CD4-positive, CD25-positive, alpha-beta regulatory T cell (primary cell): ENCODE measurements at regions not wholly inside any gene's neighbourhood (a gene's known extent, or its start where the extent isn't known, plus 50 kb on each side); places are given as distances from the start of the nearest gene placed in this dataset.

Source experiments
- ATAC-seq, 2 donors: fragments of 150-1000 bp; cut with Tn5 transposase; one replicate each; pipeline ENCODE4 v1.10.0; 2021; ENCODE audit warnings: low read depth in 2 of 2, moderate number of reproducible peaks in 2 of 2, moderate library complexity in 1 of 2
- DNase-seq, 3 donors: peaks; one replicate each; pipeline versions ENCODE4 v3.0.0 to v3.0.0-alpha.2; 2012 to 2022; ENCODE audit warnings: mixed read lengths in 1 of 3
- H3K27ac ChIP-seq: one replicate; pipeline ENCODE4 v1.7.0; 2013; ENCODE audit warnings: mild to moderate bottlenecking, low read length; ENCODE audit not compliant: insufficient read depth, poor library complexity, severe bottlenecking
- H3K27me3 ChIP-seq: one replicate; pipeline ENCODE4 v1.7.0; 2013; ENCODE audit warnings: low read length; ENCODE audit not compliant: control insufficient read depth, insufficient read depth
- H3K36me3 ChIP-seq: one replicate; pipeline ENCODE4 v1.7.0; 2013; ENCODE audit warnings: mild to moderate bottlenecking, low read length, moderate library complexity; ENCODE audit not compliant: control insufficient read depth, insufficient read depth
- H3K4me1 ChIP-seq: 2 replicates; pipeline ENCODE4 v1.7.0; 2013; ENCODE audit warnings: mild to moderate bottlenecking, low read length; ENCODE audit not compliant: insufficient read depth, control insufficient read depth, poor library complexity, severe bottlenecking
- H3K4me3 ChIP-seq: one replicate; pipeline ENCODE4 v1.7.0; 2013; ENCODE audit warnings: low read depth, mild to moderate bottlenecking, low read length, moderate library complexity
- H3K9me3 ChIP-seq, 2 experiments: 1 replicate in 1 of 2; 2 replicates in 1 of 2; pipeline ENCODE4 v1.7.0; 2013; ENCODE audit warnings: low read length in 2 of 2, mild to moderate bottlenecking in 1 of 2, moderate library complexity in 1 of 2; ENCODE audit not compliant: control insufficient read depth in 2 of 2
- H3K27ac Mint-ChIP-seq, 3 donors: one replicate each; pipeline ENCODE4 v1.8.0; 2020 to 2022; ENCODE audit warnings: mild to moderate bottlenecking in 3 of 3, mixed read lengths in 3 of 3, moderate library complexity in 2 of 3
- H3K27me3 Mint-ChIP-seq: one replicate; pipeline ENCODE4 v1.8.0; 2022; ENCODE audit warnings: mild to moderate bottlenecking, mixed read lengths
- H3K36me3 Mint-ChIP-seq: one replicate; pipeline ENCODE4 v1.8.0; 2020; ENCODE audit warnings: mixed read lengths
- H3K4me1 Mint-ChIP-seq, 4 donors: one replicate each; pipeline ENCODE4 v1.8.0; 2020 to 2022; ENCODE audit warnings: mixed read lengths in 4 of 4, mild to moderate bottlenecking in 1 of 4
- H3K4me3 Mint-ChIP-seq, 4 donors: one replicate each; pipeline ENCODE4 v1.8.0; 2020 to 2022; ENCODE audit warnings: mild to moderate bottlenecking in 4 of 4, mixed read lengths in 4 of 4, moderate library complexity in 3 of 4
- H3K9me3 Mint-ChIP-seq, 7 donors: one replicate each; pipeline ENCODE4 v1.8.0; 2020 to 2022; ENCODE audit warnings: mixed read lengths in 7 of 7, mild to moderate bottlenecking in 3 of 7, moderate library complexity in 2 of 7

DNA sequence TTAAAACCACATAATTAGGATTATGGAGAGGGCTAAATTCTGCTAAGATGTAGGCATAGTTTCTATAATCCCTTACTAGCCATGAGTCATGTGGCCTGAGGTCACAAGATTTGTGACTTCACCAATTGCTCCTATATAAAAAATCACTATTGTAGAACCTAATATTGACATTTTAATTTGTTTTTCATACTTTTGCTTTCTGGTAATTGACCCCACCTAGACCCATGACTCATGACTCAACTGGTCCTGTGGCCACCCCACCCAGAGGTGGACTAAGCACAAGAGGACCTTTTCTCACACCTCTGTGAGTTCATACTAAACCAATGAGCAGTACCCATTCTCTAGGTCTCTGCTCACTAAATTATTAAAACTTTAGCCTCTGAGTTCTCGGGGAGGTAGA, 1567.5 kb upstream of the LRRTM1 start:
- Mint-ChIP-seq H3K9me3 (peaks cover 3 to 31% (median 5%) of the 10 kb centered on the region in 7 donors), H3K27me3 (no peaks in the 10 kb centered on the region), H3K4me3 (no peak overlapping the region), H3K4me1 (no peaks in the 10 kb centered on the region), H3K27ac (no peak overlapping the region), H3K36me3 (no peaks in the 10 kb centered on the region)
- no peak overlapping the region for H3K27ac ChIP-seq
- H3K4me3 ChIP-seq: no peak overlapping the region
- H3K27me3 ChIP-seq: no peaks in the 10 kb centered on the region
- H3K9me3 ChIP-seq: peaks cover 3 to 5% of the 10 kb centered on the region in 2 experiments
- DNase-seq: no peak
- ATAC-seq: no peak
- no peaks in the 10 kb centered on the region for H3K4me1 ChIP-seq
- H3K36me3 ChIP-seq: no peaks in the 10 kb centered on the region

DNA sequence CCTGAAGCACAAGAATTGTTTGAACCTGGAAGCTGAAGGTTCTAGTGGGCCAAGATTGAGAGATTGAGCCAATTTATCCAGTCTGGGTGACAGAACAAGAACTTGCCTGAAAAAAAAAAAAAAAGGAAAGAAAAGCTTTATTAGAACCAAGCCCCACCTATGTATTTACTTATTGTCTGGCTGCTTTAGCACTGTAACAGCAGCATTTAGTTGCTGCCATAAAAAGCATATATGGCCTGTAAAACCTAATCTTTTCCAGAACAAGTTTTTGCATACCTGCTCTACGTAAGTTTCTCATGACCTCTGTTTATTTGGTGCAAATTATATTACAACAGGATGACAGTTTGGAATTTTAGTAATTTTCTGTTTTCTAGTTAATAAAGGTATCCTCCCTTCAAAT, 1565.6 kb upstream of the LRRTM1 start:
- no peak for DNase-seq
- no peaks in the 10 kb centered on the region for H3K9me3 ChIP-seq
- H3K4me3 ChIP-seq: no peak overlapping the region
- no peaks in the 10 kb centered on the region for H3K4me1 ChIP-seq
- Mint-ChIP-seq H3K4me1 (no peaks in the 10 kb centered on the region), H3K27ac (no peak overlapping the region), H3K9me3 (peaks cover 3 to 39% (median 5%) of the 10 kb centered on the region in 7 donors), H3K27me3 (no peaks in the 10 kb centered on the region), H3K4me3 (no peak overlapping the region), H3K36me3 (no peaks in the 10 kb centered on the region)
- H3K27me3 ChIP-seq: no peaks in the 10 kb centered on the region
- H3K27ac ChIP-seq: no peak overlapping the region
- ATAC-seq: no peak
- H3K36me3 ChIP-seq: no peaks in the 10 kb centered on the region

DNA sequence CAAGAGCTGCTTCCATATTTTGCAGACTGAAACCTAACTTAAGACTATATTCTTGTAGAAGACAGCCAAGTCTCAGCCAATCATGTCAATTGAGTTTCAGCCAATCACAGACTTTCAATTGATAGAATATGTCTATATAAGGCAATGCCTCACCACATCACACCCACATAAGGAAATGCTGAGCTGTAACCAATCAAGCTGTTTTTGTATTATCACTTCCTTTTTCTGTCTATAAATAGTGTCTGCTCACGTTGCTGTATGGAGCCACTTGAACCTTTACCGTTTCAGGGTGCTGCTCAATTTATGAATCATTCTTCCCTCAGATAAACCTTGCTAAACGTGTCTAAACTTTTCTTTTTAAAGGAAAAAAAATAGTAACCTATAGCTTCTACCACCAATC, 1554.4 kb upstream of the LRRTM1 start:
- Mint-ChIP-seq H3K4me3 (no peak overlapping the region), H3K9me3 (peaks cover 0 to 20% (median 2%) of the 10 kb centered on the region in 7 donors), H3K27ac (no peak overlapping the region), H3K4me1 (no peaks in the 10 kb centered on the region), H3K36me3 (no peaks in the 10 kb centered on the region), H3K27me3 (no peaks in the 10 kb centered on the region)
- no peak for DNase-seq
- ATAC-seq: no peak
- Histone ChIP-seq H3K27ac (no peak overlapping the region), H3K36me3 (no peaks in the 10 kb centered on the region), H3K9me3 (peaks cover 4 to 5% of the 10 kb centered on the region in 2 experiments), H3K4me3 (no peak overlapping the region), H3K4me1 (no peaks in the 10 kb centered on the region), H3K27me3 (no peaks in the 10 kb centered on the region)

DNA sequence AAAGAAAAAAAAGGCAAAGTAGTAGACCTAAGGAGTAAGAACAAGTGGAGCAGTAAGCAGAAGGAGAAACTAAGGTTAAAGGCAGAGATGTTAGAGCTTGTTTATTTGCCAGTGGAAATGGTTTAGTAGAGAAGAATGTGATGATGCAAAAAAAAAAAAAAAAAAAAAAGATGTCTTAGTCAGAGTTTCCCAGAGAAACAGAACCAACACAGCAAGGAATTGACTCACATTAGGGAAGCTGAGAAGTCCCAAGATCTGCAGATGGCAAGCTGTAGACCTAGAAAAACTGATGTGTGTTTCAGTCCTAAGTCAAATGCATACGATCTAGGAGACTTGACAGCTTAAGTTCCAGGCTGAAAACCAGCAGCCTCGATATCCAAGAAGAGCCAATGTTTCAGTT, 1548.8 kb upstream of the LRRTM1 start:
- DNase-seq (no peak), ATAC-seq (no peak)
- Histone ChIP-seq H3K4me3 (no peak overlapping the region), H3K36me3 (no peaks in the 10 kb centered on the region), H3K27me3 (no peaks in the 10 kb centered on the region), H3K27ac (no peak overlapping the region), H3K4me1 (no peaks in the 10 kb centered on the region), H3K9me3 (peaks cover 0 to 8% of the 10 kb centered on the region in 2 experiments)
- no peaks in the 10 kb centered on the region for H3K36me3 Mint-ChIP-seq
- H3K4me3 Mint-ChIP-seq: no peak overlapping the region
- H3K4me1 Mint-ChIP-seq: no peaks in the 10 kb centered on the region
- no peak overlapping the region for H3K27ac Mint-ChIP-seq
- no peaks in the 10 kb centered on the region for H3K27me3 Mint-ChIP-seq
- H3K9me3 Mint-ChIP-seq: peaks cover 0 to 8% (median 3%) of the 10 kb centered on the region in 7 donors

DNA sequence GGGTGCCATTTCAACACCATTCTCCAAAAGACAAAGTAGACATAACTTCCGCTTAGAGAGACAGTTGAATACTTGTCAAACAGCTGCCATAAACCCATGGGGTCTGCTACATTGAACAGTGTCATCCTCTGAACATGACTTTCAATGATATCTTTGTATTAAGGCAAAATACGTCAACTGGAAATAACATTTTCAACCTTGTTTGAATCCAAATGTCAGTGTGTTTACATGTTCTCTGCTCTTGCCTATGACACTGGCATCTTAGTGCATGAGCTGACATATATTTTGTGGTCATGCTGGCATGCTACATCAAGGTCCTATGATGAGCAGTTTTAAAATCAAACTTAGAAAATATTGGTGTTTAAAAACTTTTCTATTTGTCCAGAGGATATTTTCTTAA, 1548.1 kb upstream of the LRRTM1 start:
- DNase-seq (no peak), ATAC-seq (no peak)
- no peak overlapping the region for H3K4me3 ChIP-seq
- Mint-ChIP-seq H3K4me1 (no peaks in the 10 kb centered on the region), H3K9me3 (peaks cover 0 to 11% (median 3%) of the 10 kb centered on the region in 7 donors), H3K27ac (no peak overlapping the region), H3K36me3 (no peaks in the 10 kb centered on the region), H3K27me3 (no peaks in the 10 kb centered on the region), H3K4me3 (no peak overlapping the region)
- H3K27me3 ChIP-seq: no peaks in the 10 kb centered on the region
- H3K4me1 ChIP-seq: no peaks in the 10 kb centered on the region
- no peak overlapping the region for H3K27ac ChIP-seq
- no peaks in the 10 kb centered on the region for H3K36me3 ChIP-seq
- peaks cover 0 to 8% of the 10 kb centered on the region in 2 experiments for H3K9me3 ChIP-seq

DNA sequence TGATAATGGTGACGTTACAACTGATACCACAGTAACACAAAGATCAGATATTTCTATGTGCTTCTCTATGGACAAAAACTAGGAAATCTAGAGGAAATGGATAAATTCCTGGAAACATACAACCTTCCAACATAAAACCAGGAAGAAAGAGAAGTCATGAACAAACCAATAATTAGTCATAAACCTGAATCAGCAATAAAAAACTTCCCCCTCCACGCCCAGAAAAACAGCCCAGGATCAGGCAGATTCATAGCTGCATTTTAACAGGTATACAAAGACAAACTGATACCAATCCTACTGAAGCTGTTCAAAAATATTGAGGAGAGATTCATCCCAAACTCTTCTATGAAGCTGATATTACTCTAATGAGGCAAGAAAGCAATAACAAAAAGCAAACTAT, 1535.2 kb upstream of the LRRTM1 start:
- Mint-ChIP-seq H3K27me3 (no peaks in the 10 kb centered on the region), H3K27ac (no peak overlapping the region), H3K9me3 (peaks cover 3 to 20% (median 10%) of the 10 kb centered on the region in 7 donors), H3K36me3 (no peaks in the 10 kb centered on the region), H3K4me1 (no peaks in the 10 kb centered on the region), H3K4me3 (no peak overlapping the region)
- no peaks in the 10 kb centered on the region for H3K27me3 ChIP-seq
- DNase-seq (no peak), ATAC-seq (no peak)
- H3K4me1 ChIP-seq: no peaks in the 10 kb centered on the region
- no peak overlapping the region for H3K27ac ChIP-seq
- H3K4me3 ChIP-seq: no peak overlapping the region
- H3K36me3 ChIP-seq: no peaks in the 10 kb centered on the region
- H3K9me3 ChIP-seq: peaks cover 0 to under 1% of the 10 kb centered on the region in 2 experiments

DNA sequence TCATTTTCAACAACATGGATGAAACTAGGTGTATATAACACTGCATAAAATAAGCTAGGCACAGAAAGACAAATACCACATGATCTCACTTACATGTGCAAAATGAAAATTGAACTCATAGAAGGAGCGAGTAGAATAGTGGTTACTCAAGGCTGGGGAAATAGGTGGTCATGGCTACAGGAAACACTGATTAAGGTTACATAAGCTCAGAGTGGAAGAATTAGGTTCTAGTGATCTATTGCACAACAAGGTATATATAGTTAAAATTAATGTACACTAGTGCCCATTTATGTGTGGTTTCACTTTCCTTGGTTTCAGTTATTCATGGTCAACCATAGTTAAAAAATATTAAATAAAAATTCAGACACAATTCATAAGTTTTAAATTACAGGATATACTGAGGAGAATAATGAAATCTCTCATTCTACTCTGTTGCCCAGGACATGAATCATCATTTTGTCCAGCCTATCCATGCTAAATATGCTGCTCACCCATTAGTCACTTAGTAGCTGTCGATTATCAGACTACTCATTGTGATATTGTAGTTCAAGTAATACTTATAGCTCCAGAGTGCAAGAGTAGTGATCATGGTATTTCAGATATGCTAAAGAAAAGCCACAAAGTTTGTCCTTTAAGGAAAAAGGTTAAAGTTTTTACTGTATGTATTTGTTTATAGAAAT, 1530.9 kb upstream of the LRRTM1 start:
- no peak for ATAC-seq
- Mint-ChIP-seq H3K4me1 (no peaks in the 10 kb centered on the region), H3K27me3 (no peaks in the 10 kb centered on the region), H3K9me3 (peaks cover 2 to 37% (median 11%) of the 10 kb centered on the region in 7 donors), H3K27ac (no peak overlapping the region), H3K4me3 (no peak overlapping the region), H3K36me3 (no peaks in the 10 kb centered on the region)
- Histone ChIP-seq H3K9me3 (peaks cover 0 to 4% of the 10 kb centered on the region in 2 experiments), H3K4me3 (no peak overlapping the region), H3K27me3 (no peaks in the 10 kb centered on the region), H3K27ac (no peak overlapping the region), H3K36me3 (no peaks in the 10 kb centered on the region), H3K4me1 (no peaks in the 10 kb centered on the region)
- DNase-seq: no peak

DNA sequence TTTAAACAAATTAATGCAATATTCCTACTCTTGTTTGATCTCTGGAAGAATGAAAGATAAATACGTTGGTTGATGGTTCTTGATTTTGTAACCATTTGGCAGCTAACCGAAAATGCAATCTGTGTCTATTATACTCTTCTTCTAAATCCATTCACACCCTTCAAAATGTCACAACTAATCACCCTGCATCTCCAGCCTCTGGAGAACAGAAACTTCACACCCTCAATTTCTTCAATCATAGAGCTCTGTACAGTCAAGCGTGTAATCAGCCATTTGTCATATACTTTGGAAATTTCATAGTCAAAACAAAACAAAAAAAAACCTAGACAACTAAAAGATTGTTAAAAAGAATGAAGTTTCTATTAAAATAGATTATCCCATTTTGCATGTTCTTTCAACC, 1482.3 kb upstream of the LRRTM1 start:
- ATAC-seq (no peak), DNase-seq (no peak)
- H3K27ac ChIP-seq: no peak overlapping the region
- Mint-ChIP-seq H3K9me3 (peaks cover 2 to 21% (median 6%) of the 10 kb centered on the region in 7 donors), H3K27me3 (no peaks in the 10 kb centered on the region), H3K27ac (no peak overlapping the region), H3K36me3 (no peaks in the 10 kb centered on the region), H3K4me1 (no peaks in the 10 kb centered on the region), H3K4me3 (no peak overlapping the region)
- no peaks in the 10 kb centered on the region for H3K27me3 ChIP-seq
- no peak overlapping the region for H3K4me3 ChIP-seq
- no peaks in the 10 kb centered on the region for H3K4me1 ChIP-seq
- peaks cover 0 to 3% of the 10 kb centered on the region in 2 experiments for H3K9me3 ChIP-seq
- H3K36me3 ChIP-seq: no peaks in the 10 kb centered on the region
